KMS-11 (cell line): ENCODE measurements at regions not wholly inside any gene's neighbourhood (a gene's known extent, or its start where the extent isn't known, plus 50 kb on each side); places are given as distances from the start of the nearest gene placed in this dataset.
A peak's percentile ranks its signal among the peaks of the same experiment; 100 is the strongest.

Source experiments
- H2AFZ ChIP-seq: fragments of 200-600 bp; sonication (generic); 2 replicates; pipeline ENCODE4 v1.6.1; 2016; ENCODE audit warnings: antibody characterized with exemption, mixed run types, low read depth
- H3K27ac ChIP-seq: fragments of 200-600 bp; sonication (generic); 2 replicates; pipeline ENCODE4 v1.6.1; 2016; ENCODE audit warnings: mild to moderate bottlenecking, mixed run types
- H3K27me3 ChIP-seq: fragments of 200-600 bp; sonication (generic); 2 replicates; pipeline ENCODE4 v1.6.1; 2017; ENCODE audit warnings: mild to moderate bottlenecking, low read depth, mixed run types, moderate library complexity; ENCODE audit not compliant: insufficient read depth
- H3K36me3 ChIP-seq: fragments of 200-600 bp; sonication (generic); 2 replicates; pipeline ENCODE4 v1.6.1; 2017; ENCODE audit warnings: mild to moderate bottlenecking, mixed run types; ENCODE audit not compliant: insufficient read depth
- H3K4me1 ChIP-seq: fragments of 200-600 bp; sonication (generic); 2 replicates; pipeline ENCODE4 v1.6.1; 2016; ENCODE audit warnings: mild to moderate bottlenecking, low read depth, mixed run types; ENCODE audit not compliant: poor library complexity, severe bottlenecking
- H3K4me2 ChIP-seq: fragments of 200-600 bp; sonication (generic); 2 replicates; pipeline ENCODE4 v1.7.0; 2016; ENCODE audit warnings: mild to moderate bottlenecking, mixed run types
- H3K4me3 ChIP-seq: fragments of 200-600 bp; sonication (generic); IDR thresholded peaks from 2 replicates; pipeline ENCODE4 v1.6.1; 2017; ENCODE audit warnings: low read depth, low read length, mixed read lengths; ENCODE audit not compliant: insufficient read depth
- H3K79me2 ChIP-seq: fragments of 200-600 bp; sonication (generic); 2 replicates; pipeline ENCODE4 v1.6.1; 2016; ENCODE audit warnings: low read depth, mixed run types; ENCODE audit not compliant: insufficient read depth
- H3K9ac ChIP-seq: fragments of 200-600 bp; sonication (generic); 2 replicates; pipeline ENCODE4 v1.6.1; 2016; ENCODE audit warnings: mild to moderate bottlenecking, mixed run types
- H4K20me1 ChIP-seq: fragments of 200-600 bp; sonication (generic); 2 replicates; pipeline ENCODE4 v1.6.1; 2016; ENCODE audit warnings: mild to moderate bottlenecking, mixed run types; ENCODE audit not compliant: insufficient read depth
- TF ChIP-seq, protein P1 (sequence below): fragments of 200-600 bp; sonication (generic); conservative IDR thresholded peaks from 2 replicates; pipeline ENCODE4 v1.6.1; 2017; ENCODE audit warnings: low read depth, mild to moderate bottlenecking, antibody characterized with exemption, low read length, moderate library complexity, mixed read lengths

GRCh38 chr7:73967832-73968290, 60.1 kb upstream of the ELN start:
- Histone ChIP-seq H3K4me2 (no peak overlapping the region), H3K36me3 (no peaks in the 10 kb centered on the region), H3K4me1 (peaks cover 8% of the 10 kb centered on the region), H3K4me3 (no peak overlapping the region), H4K20me1 (no peaks in the 10 kb centered on the region), H3K27me3 (no peaks in the 10 kb centered on the region), H3K79me2 (no peaks in the 10 kb centered on the region), H2AFZ (no peak overlapping the region), H3K9ac (no peak overlapping the region), H3K27ac (no peak overlapping the region)
- TF ChIP-seq, protein P1, sequence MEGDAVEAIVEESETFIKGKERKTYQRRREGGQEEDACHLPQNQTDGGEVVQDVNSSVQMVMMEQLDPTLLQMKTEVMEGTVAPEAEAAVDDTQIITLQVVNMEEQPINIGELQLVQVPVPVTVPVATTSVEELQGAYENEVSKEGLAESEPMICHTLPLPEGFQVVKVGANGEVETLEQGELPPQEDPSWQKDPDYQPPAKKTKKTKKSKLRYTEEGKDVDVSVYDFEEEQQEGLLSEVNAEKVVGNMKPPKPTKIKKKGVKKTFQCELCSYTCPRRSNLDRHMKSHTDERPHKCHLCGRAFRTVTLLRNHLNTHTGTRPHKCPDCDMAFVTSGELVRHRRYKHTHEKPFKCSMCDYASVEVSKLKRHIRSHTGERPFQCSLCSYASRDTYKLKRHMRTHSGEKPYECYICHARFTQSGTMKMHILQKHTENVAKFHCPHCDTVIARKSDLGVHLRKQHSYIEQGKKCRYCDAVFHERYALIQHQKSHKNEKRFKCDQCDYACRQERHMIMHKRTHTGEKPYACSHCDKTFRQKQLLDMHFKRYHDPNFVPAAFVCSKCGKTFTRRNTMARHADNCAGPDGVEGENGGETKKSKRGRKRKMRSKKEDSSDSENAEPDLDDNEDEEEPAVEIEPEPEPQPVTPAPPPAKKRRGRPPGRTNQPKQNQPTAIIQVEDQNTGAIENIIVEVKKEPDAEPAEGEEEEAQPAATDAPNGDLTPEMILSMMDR = no peak

DNA sequence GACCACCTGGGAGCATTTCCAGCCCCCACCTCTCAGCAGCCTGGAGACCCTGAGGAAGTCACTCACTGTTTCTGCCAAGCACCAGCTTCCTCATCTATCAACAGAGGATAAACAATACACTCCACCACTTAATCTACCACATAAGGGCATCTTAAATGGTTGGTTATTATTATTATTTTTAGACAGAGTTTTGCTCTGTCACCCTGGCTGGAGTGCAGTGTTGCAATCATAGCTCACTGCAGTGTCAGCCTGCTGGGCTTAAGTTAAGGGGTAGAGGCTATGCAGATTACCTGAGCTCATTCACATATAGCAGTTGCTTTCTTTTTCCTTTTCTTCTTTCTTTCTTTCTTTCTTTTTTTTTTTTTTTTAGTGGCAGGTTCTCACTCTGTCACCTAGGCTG, 59.5 kb upstream of the ELN start:
- no peak overlapping the region for H3K9ac ChIP-seq
- H3K79me2 ChIP-seq = no peaks in the 10 kb centered on the region
- no peaks in the 10 kb centered on the region for H4K20me1 ChIP-seq
- H3K4me1 ChIP-seq = peaks cover 8% of the 10 kb centered on the region
- no peaks in the 10 kb centered on the region for H3K36me3 ChIP-seq
- no peaks in the 10 kb centered on the region for H3K27me3 ChIP-seq
- TF ChIP-seq, protein P1 = no peak
- no peak overlapping the region for H3K4me3 ChIP-seq
- H3K27ac ChIP-seq = no peak overlapping the region
- no peak overlapping the region for H3K4me2 ChIP-seq
- H2AFZ ChIP-seq = no peak overlapping the region

DNA sequence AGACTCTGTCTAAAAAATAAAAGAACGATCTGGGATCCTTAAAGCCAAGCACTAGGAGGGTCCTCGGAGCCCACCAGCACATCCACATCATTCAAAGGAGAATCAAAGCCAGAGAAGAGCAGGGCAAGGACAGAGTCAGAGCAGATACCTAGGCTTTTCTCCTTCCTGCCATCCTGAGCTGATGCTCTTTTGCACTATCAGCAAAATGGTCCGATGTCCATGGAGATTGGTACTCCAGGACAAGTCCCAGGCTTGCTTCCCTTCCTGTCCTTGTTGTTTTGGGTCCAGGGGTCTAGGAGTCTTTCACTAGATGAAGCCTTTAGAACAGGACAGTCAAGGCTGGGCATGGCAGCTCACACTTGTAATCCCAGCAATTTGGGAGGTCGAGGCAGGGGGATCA, 58.0 kb upstream of the ELN start:
- H3K27ac ChIP-seq = no peak overlapping the region
- H3K4me1 ChIP-seq = peaks cover 8% of the 10 kb centered on the region
- H3K79me2 ChIP-seq = no peaks in the 10 kb centered on the region
- H4K20me1 ChIP-seq = no peaks in the 10 kb centered on the region
- H3K4me3 ChIP-seq = no peak overlapping the region
- H2AFZ ChIP-seq = no peak overlapping the region
- H3K9ac ChIP-seq = no peak overlapping the region
- H3K27me3 ChIP-seq = no peaks in the 10 kb centered on the region
- H3K4me2 ChIP-seq = no peak overlapping the region
- TF ChIP-seq, protein P1 = no peak
- no peaks in the 10 kb centered on the region for H3K36me3 ChIP-seq

- TF ChIP-seq, protein P1 = no peak
- Histone ChIP-seq H3K9ac (no peak overlapping the region), H3K36me3 (no peaks in the 10 kb centered on the region), H3K79me2 (no peaks in the 10 kb centered on the region), H3K27me3 (no peaks in the 10 kb centered on the region), H3K27ac (no peak overlapping the region), H2AFZ (no peak overlapping the region), H3K4me1 (peaks cover 8% of the 10 kb centered on the region), H4K20me1 (no peaks in the 10 kb centered on the region), H3K4me2 (peak overlapping the region; percentile 61; the same call in 1 of the 2 replicates), H3K4me3 (no peak overlapping the region)
Measured at GRCh38 chr7:73970801-73971229, 57.2 kb upstream of the ELN start.
